ENCODE measurements at regions not wholly inside any gene's neighbourhood (a gene's known extent, or its start where the extent isn't known, plus 50 kb on each side); places are given as distances from the start of the nearest gene placed in this dataset.

DNA sequence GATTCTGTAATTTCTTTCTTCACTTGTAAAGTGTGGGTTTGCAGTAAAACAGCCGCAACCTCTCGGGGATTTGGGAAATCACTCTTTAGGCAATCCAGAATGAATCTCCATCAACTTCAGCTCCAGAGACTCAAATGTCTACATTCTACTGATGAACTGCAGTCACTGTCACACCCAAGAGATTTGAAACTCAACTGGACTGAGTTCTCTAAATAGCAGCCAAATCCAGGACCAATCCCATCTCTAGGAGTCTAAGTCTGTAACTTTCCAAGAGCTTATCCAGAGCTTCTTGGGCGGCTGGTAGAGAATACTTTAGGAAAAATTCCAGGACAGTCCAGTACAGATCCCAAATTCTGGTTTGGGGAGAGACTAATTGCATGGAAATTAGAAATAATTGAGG, 62.9 kb downstream of the ADAMTS1 start:
- TF ChIP-seq CTCF (conservative IDR thresholded peaks at IDR 0.05; ENCODE audit: low read depth, low read length) (no peak), CHD1 (IDR thresholded peaks at IDR 0.05; ENCODE audit: low read depth, low read length) (no peak), POLR2A (IDR thresholded peaks at IDR 0.05; ENCODE audit: low read depth, low read length) (no peak), SMC3 (IDR thresholded peaks at IDR 0.05; ENCODE audit: low read depth, low read length) (no peak), RAD21 (IDR thresholded peaks at IDR 0.05; ENCODE audit: low read length) (no peak), MAZ (IDR thresholded peaks at IDR 0.05; ENCODE audit: borderline replicate concordance, low read depth, low read length) (no peak), RFX5 (IDR thresholded peaks at IDR 0.05; ENCODE audit: low read depth, low read length) (no peak), BHLHE40 (IDR thresholded peaks at IDR 0.05; ENCODE audit: low read depth, low read length) (no peak), MXI1 (IDR thresholded peaks at IDR 0.05; ENCODE audit: borderline replicate concordance, low read depth, low read length) (no peak), RCOR1 (IDR thresholded peaks at IDR 0.05; ENCODE audit: insufficient replicate concordance, low read length) (no peak), MAFK (IDR thresholded peaks at IDR 0.05; ENCODE audit: low read depth, low read length) (no peak)
- TF ChIP-seq, protein P1, sequence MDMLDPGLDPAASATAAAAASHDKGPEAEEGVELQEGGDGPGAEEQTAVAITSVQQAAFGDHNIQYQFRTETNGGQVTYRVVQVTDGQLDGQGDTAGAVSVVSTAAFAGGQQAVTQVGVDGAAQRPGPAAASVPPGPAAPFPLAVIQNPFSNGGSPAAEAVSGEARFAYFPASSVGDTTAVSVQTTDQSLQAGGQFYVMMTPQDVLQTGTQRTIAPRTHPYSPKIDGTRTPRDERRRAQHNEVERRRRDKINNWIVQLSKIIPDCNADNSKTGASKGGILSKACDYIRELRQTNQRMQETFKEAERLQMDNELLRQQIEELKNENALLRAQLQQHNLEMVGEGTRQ (IDR thresholded peaks at IDR 0.05; ENCODE audit: low read depth, low read length), result no peak
- TF ChIP-seq, protein P2, sequence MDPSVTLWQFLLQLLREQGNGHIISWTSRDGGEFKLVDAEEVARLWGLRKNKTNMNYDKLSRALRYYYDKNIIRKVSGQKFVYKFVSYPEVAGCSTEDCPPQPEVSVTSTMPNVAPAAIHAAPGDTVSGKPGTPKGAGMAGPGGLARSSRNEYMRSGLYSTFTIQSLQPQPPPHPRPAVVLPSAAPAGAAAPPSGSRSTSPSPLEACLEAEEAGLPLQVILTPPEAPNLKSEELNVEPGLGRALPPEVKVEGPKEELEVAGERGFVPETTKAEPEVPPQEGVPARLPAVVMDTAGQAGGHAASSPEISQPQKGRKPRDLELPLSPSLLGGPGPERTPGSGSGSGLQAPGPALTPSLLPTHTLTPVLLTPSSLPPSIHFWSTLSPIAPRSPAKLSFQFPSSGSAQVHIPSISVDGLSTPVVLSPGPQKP (IDR thresholded peaks at IDR 0.05; ENCODE audit: borderline replicate concordance, low read depth, low read length), result no peak
